A673 (cell line): ENCODE measurements at regions not wholly inside any gene's neighbourhood (a gene's known extent, or its start where the extent isn't known, plus 50 kb on each side); places are given as distances from the start of the nearest gene placed in this dataset.
"Not testable (repeated sequence)": the region's sequence is repeated elsewhere in the genome, so short reads cannot be mapped to it uniquely, and the experiment has no call there.

Experiments used
- BruUV-seq: library from RNA; stranded (reverse); fragments of 400-500 nt; replicated peaks from 2 replicates; lab custom pipeline; 2021; lab: Mats Ljungman, UMichigan
- CTCF ChIA-PET: fragments of 300-600 bp; sonication (Branson Sonifier 250); formaldehyde crosslinking; loops from one replicate; lab custom pipeline; 2022; ENCODE audit warnings: antibody characterized with exemption; lab: Charles Lee
- POLR2A ChIA-PET: fragments of 300-600 bp; sonication (Branson Sonifier 250); formaldehyde crosslinking; loops from one replicate; lab custom pipeline; 2022; ENCODE audit warnings: antibody characterized with exemption; ENCODE audit not compliant: low non-redundant PET; lab: Charles Lee
- DNase-seq: peaks from one replicate; pipeline ENCODE4 v3.0.0-alpha.2; 2015; ENCODE audit warnings: low spot score
- H3K27ac ChIP-seq: fragments of 200-600 bp; sonication (generic); 2 replicates; pipeline ENCODE4 v1.5.1; 2016; ENCODE audit warnings: mixed run types, low read depth, mild to moderate bottlenecking, mixed read lengths, antibody characterized with exemption, low read length; ENCODE audit not compliant: poor library complexity, severe bottlenecking
- H3K27me3 ChIP-seq: fragments of 200-600 bp; sonication (generic); replicated peaks from 2 replicates; pipeline ENCODE4 v1.6.1; 2017; ENCODE audit warnings: mixed run types, low read depth, mild to moderate bottlenecking, mixed read lengths, antibody characterized with exemption, low read length; ENCODE audit not compliant: insufficient read depth, poor library complexity
- H3K36me3 ChIP-seq: fragments of 200-600 bp; sonication (generic); 2 replicates; pipeline ENCODE4 v1.6.1; 2016; ENCODE audit warnings: mixed run types, mild to moderate bottlenecking, mixed read lengths, antibody characterized with exemption, low read length; ENCODE audit not compliant: insufficient read depth, poor library complexity, severe bottlenecking
- H3K4me1 ChIP-seq: fragments of 200-600 bp; sonication (generic); 2 replicates; pipeline ENCODE4 v1.6.1; 2017; ENCODE audit warnings: mixed run types, mild to moderate bottlenecking, mixed read lengths, antibody characterized with exemption, low read length; ENCODE audit not compliant: insufficient read depth, poor library complexity, severe bottlenecking
- H3K4me3 ChIP-seq: fragments of 200-600 bp; sonication (generic); 2 replicates; pipeline ENCODE4 v1.5.1; 2016; ENCODE audit warnings: low read depth, mixed run types, mild to moderate bottlenecking, mixed read lengths, low read length; ENCODE audit not compliant: poor library complexity, severe bottlenecking
- H3K9me3 ChIP-seq: fragments of 200-600 bp; sonication (generic); 2 replicates; pipeline ENCODE4 v1.6.1; 2016; ENCODE audit warnings: mixed run types, low read depth, mild to moderate bottlenecking, mixed read lengths, antibody characterized with exemption, low read length; ENCODE audit not compliant: poor library complexity, severe bottlenecking
- EZH2 ChIP-seq: fragments of 200-600 bp; sonication (generic); IDR thresholded peaks from 2 replicates; pipeline ENCODE4 v1.6.1; 2017; ENCODE audit warnings: borderline replicate concordance, low read depth, mild to moderate bottlenecking, mixed read lengths, antibody characterized with exemption, low read length; ENCODE audit not compliant: poor library complexity, severe bottlenecking
- intact Hi-C: fragments of 100-400 bp; cut with micrococcal nuclease; formaldehyde crosslinking; loops from one replicate; pipeline ENCODE4 v1.10.0; 2022; ENCODE audit not compliant: unreplicated experiment
- TF ChIP-seq, protein P1 (sequence below): fragments of 300-800, 200-600 bp; sonication (generic); conservative IDR thresholded peaks from 2 replicates; pipeline ENCODE4 v1.5.1; 2017; ENCODE audit warnings: low read depth, mild to moderate bottlenecking, antibody characterized with exemption, low read length, moderate library complexity, mixed read lengths

DNA sequence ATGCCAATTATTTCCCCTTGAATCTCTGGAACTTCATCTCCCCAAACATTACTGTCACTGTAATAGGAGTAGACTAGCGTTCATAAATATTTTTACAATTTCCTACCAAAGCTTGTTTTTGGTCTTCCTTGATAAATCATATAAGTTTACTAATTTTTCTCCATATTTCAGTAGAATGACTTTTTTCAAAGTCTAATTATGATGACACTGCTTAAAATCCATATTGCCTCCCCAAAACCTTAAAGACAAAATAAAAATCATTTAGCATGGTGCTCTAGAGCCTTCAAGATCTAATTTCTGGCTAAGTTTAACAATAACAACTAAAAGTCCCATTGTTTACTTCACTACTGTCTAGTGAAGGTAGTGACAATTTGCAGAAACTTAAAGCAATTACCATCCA, 474.2 kb upstream of the CHRM3 start:
- DNase-seq = no peak
- no peaks in the 10 kb centered on the region for H3K4me1 ChIP-seq
- H3K27ac ChIP-seq = no peak overlapping the region
- intact Hi-C loops = no loop called here
- ChIA-PET POLR2A (no interaction called here), CTCF (no interaction called here)
- H3K27me3 ChIP-seq = no peaks in the 10 kb centered on the region
- no peaks in the 10 kb centered on the region for H3K36me3 ChIP-seq
- no peak overlapping the region for H3K4me3 ChIP-seq
- no TSS peak for BruUV-seq
- H3K9me3 ChIP-seq = no peaks in the 10 kb centered on the region
- TF ChIP-seq, protein P1, sequence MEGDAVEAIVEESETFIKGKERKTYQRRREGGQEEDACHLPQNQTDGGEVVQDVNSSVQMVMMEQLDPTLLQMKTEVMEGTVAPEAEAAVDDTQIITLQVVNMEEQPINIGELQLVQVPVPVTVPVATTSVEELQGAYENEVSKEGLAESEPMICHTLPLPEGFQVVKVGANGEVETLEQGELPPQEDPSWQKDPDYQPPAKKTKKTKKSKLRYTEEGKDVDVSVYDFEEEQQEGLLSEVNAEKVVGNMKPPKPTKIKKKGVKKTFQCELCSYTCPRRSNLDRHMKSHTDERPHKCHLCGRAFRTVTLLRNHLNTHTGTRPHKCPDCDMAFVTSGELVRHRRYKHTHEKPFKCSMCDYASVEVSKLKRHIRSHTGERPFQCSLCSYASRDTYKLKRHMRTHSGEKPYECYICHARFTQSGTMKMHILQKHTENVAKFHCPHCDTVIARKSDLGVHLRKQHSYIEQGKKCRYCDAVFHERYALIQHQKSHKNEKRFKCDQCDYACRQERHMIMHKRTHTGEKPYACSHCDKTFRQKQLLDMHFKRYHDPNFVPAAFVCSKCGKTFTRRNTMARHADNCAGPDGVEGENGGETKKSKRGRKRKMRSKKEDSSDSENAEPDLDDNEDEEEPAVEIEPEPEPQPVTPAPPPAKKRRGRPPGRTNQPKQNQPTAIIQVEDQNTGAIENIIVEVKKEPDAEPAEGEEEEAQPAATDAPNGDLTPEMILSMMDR = no peak
- TF ChIP-seq EZH2 = no peak

GRCh38 chr1:238902752-238903151, 483.6 kb upstream of the CHRM3 start:
- CTCF ChIA-PET, H3K27ac ChIP-seq, H3K4me3 ChIP-seq, BruUV-seq, DNase-seq, H3K9me3 ChIP-seq, POLR2A ChIA-PET, intact Hi-C loops, H3K36me3 ChIP-seq, H3K4me1 ChIP-seq, H3K27me3 ChIP-seq: not testable (repeated sequence)

- no peak for DNase-seq
- H3K4me3 ChIP-seq = no peak overlapping the region
- TF ChIP-seq EZH2 = no peak
- TF ChIP-seq, protein P1 = no peak
- ChIA-PET POLR2A (no interaction called here), CTCF (no interaction called here)
- no peaks in the 10 kb centered on the region for H3K4me1 ChIP-seq
- BruUV-seq = no TSS peak
- H3K9me3 ChIP-seq = no peaks in the 10 kb centered on the region
- no peak overlapping the region for H3K27ac ChIP-seq
- H3K27me3 ChIP-seq = no peaks in the 10 kb centered on the region
- intact Hi-C loops = no loop called here
- no peaks in the 10 kb centered on the region for H3K36me3 ChIP-seq
Measured at GRCh38 chr1:238900334-238900865, 486.0 kb upstream of the CHRM3 start.

DNA sequence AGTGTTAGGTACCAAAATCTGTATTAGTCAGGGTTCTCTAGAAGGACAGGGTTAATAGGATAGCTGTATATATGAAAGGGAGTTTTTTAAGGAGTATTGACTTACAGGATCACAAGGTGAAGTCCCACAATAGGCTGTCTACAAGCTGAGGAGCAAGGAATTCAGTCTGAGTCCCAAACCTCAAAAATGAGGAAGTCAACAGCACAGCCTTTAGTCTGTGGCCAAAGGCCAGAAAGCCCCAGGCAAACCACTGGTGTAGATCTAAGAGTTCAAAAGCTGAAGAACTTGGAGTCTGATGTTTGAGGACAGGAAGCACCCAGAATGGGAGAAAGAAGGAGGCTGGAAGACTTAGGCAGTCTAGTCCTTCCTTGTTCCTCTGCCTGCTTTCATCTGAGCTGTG, 487.5 kb upstream of the CHRM3 start:
- ChIA-PET POLR2A (no interaction called here), CTCF (no interaction called here)
- Histone ChIP-seq H3K27me3 (no peaks in the 10 kb centered on the region), H3K4me3 (no peak overlapping the region), H3K36me3 (no peaks in the 10 kb centered on the region), H3K9me3 (no peaks in the 10 kb centered on the region), H3K4me1 (no peaks in the 10 kb centered on the region), H3K27ac (no peak overlapping the region)
- TF ChIP-seq EZH2 = no peak
- TF ChIP-seq, protein P1 = no peak
- no peak for DNase-seq
- no TSS peak for BruUV-seq
- intact Hi-C loops = no loop called here
